GM21576 (cell line): ENCODE measurements at regions not wholly inside any gene's neighbourhood (a gene's known extent, or its start where the extent isn't known, plus 50 kb on each side); places are given as distances from the start of the nearest gene placed in this dataset.
"Not testable (repeated sequence)": the region's sequence is repeated elsewhere in the genome, so short reads cannot be mapped to it uniquely, and the experiment has no call there.

Experiments
- ATAC-seq: cut with Tn5 transposase; IDR thresholded peaks from one replicate; pipeline ENCODE4 v1.9.1; 2021; ENCODE audit warnings: mild to moderate bottlenecking, moderate library complexity; ENCODE audit not compliant: unreplicated experiment

GRCh38 chr12:31215518-31216232 lies 110.3 kb downstream of the SINHCAF start:
- ATAC-seq: no peak

- ATAC-seq: no peak
Measured at GRCh38 chr12:31216479-31216878, 109.5 kb downstream of the SINHCAF start.

GRCh38 chr12:31217356-31218130 lies 108.4 kb downstream of the SINHCAF start:
- ATAC-seq: no peak

GRCh38 chr12:31218203-31219025 lies 107.5 kb downstream of the SINHCAF start:
- no peak for ATAC-seq

- ATAC-seq: no peak
Measured at GRCh38 chr12:31219521-31219920, 106.4 kb downstream of the SINHCAF start.

GRCh38 chr12:31220061-31220460 lies 105.9 kb downstream of the SINHCAF start:
- no peak for ATAC-seq

GRCh38 chr12:31220633-31221550 lies 105.1 kb downstream of the SINHCAF start:
- no peak for ATAC-seq

GRCh38 chr12:31221551-31221945 lies 104.4 kb downstream of the SINHCAF start:
- ATAC-seq: no peak

- ATAC-seq: no peak
Measured at GRCh38 chr12:31222620-31223222, 103.2 kb downstream of the SINHCAF start.

- ATAC-seq: not testable (repeated sequence)
Measured at GRCh38 chr12:31223640-31224039, 102.3 kb downstream of the SINHCAF start.

GRCh38 chr12:31224768-31225448 lies 101.0 kb downstream of the SINHCAF start:
- ATAC-seq: no peak

GRCh38 chr12:31225656-31226535 lies 100.1 kb downstream of the SINHCAF start:
- no peak for ATAC-seq

GRCh38 chr12:31226639-31227038 lies 99.3 kb downstream of the SINHCAF start:
- ATAC-seq: no peak

GRCh38 chr12:31227401-31227981 lies 98.5 kb downstream of the SINHCAF start:
- no peak for ATAC-seq

- no peak for ATAC-seq
Measured at GRCh38 chr12:31228811-31229792, 96.8 kb downstream of the SINHCAF start.

GRCh38 chr12:31230004-31230403 lies 95.9 kb downstream of the SINHCAF start:
- no peak for ATAC-seq
